HEK293 (cell line): ENCODE measurements at regions not wholly inside any gene's neighbourhood (a gene's known extent, or its start where the extent isn't known, plus 50 kb on each side); places are given as distances from the start of the nearest gene placed in this dataset.
A peak's percentile ranks its signal among the peaks of the same experiment; 100 is the strongest.

Source experiments
- HOXA7 ChIP-seq: sonication (generic); formaldehyde crosslinking; IDR thresholded peaks from 2 replicates; pipeline ENCODE4 v1.8.1; 2022; ENCODE audit warnings: missing genetic modification reagents, borderline replicate concordance
- HOXD13 ChIP-seq: sonication (generic); formaldehyde crosslinking; IDR thresholded peaks from 2 replicates; pipeline ENCODE4 v1.8.0; 2022; ENCODE audit warnings: missing genetic modification reagents, borderline replicate concordance
- INSM2 ChIP-seq: fragments of 450-650 bp; formaldehyde crosslinking; IDR thresholded peaks from 2 replicates; pipeline ENCODE4 v1.5.1; 2016; ENCODE audit warnings: missing biosample characterization, missing genetic modification characterization
- SCRT2 ChIP-seq: fragments of 450-650 bp; formaldehyde crosslinking; IDR thresholded peaks from 2 replicates; pipeline ENCODE4 v1.5.1; 2016; ENCODE audit warnings: missing biosample characterization, missing genetic modification characterization
- WT1 ChIP-seq: fragments of 450-650 bp; formaldehyde crosslinking; IDR thresholded peaks from 2 replicates; pipeline ENCODE4 v1.5.1; 2016; ENCODE audit warnings: missing biosample characterization, missing genetic modification characterization
- ZBTB10 ChIP-seq: fragments of 450-650 bp; formaldehyde crosslinking; IDR thresholded peaks from 2 replicates; pipeline ENCODE4 v1.5.1; 2016; ENCODE audit warnings: missing biosample characterization, missing genetic modification characterization
- ZFP41 ChIP-seq: fragments of 450-650 bp; formaldehyde crosslinking; IDR thresholded peaks from 2 replicates; pipeline ENCODE4 v1.5.1; 2016; ENCODE audit warnings: missing biosample characterization, missing genetic modification characterization, borderline replicate concordance
- ZNF132 ChIP-seq: fragments of 450-650 bp; formaldehyde crosslinking; IDR thresholded peaks from 2 replicates; pipeline ENCODE4 v1.5.1; 2017; ENCODE audit warnings: missing biosample characterization, missing genetic modification characterization, borderline replicate concordance
- ZNF146 ChIP-seq: fragments of 450-650 bp; formaldehyde crosslinking; IDR thresholded peaks from 2 replicates; pipeline ENCODE4 v1.5.1; 2016; ENCODE audit warnings: missing biosample characterization, missing genetic modification characterization
- ZNF221 ChIP-seq: fragments of 450-650 bp; formaldehyde crosslinking; IDR thresholded peaks from 2 replicates; pipeline ENCODE4 v1.5.1; 2017; ENCODE audit warnings: missing biosample characterization, missing genetic modification characterization, borderline replicate concordance
- ZNF26 ChIP-seq: fragments of 450-650 bp; formaldehyde crosslinking; IDR thresholded peaks from 2 replicates; pipeline ENCODE4 v1.5.1; 2016; ENCODE audit warnings: missing biosample characterization, missing genetic modification characterization
- ZNF274 ChIP-seq, 2 experiments: fragments of 200-500 bp in 1 of 2; fragments of 450-650 bp in 1 of 2; sonication (Bioruptor generic) in 1 of 2; formaldehyde crosslinking in 1 of 2; IDR thresholded peaks; 2 replicates each; pipeline versions ENCODE4 v1.5.1 to v1.6.1; 2014 to 2016; ENCODE audit warnings: borderline replicate concordance in 1 of 2, inconsistent platforms in 1 of 2, low read length in 1 of 2, missing biosample characterization in 1 of 2, missing genetic modification characterization in 1 of 2
- ZNF423 ChIP-seq: fragments of 450-650 bp; formaldehyde crosslinking; IDR thresholded peaks from 2 replicates; pipeline ENCODE4 v1.5.1; 2016; ENCODE audit warnings: missing biosample characterization, missing genetic modification characterization
- ZNF501 ChIP-seq: fragments of 450-650 bp; formaldehyde crosslinking; IDR thresholded peaks from 2 replicates; pipeline ENCODE4 v1.5.1; 2016; ENCODE audit warnings: missing biosample characterization, missing genetic modification characterization
- ZNF514 ChIP-seq: fragments of 450-650 bp; formaldehyde crosslinking; IDR thresholded peaks from 2 replicates; pipeline ENCODE4 v1.5.1; 2016; ENCODE audit warnings: missing biosample characterization, missing genetic modification characterization
- ZNF530 ChIP-seq: fragments of 450-650 bp; formaldehyde crosslinking; IDR thresholded peaks from 2 replicates; pipeline ENCODE4 v1.5.1; 2016; ENCODE audit warnings: low read depth, missing biosample characterization, missing genetic modification characterization
- ZNF621 ChIP-seq: fragments of 450-650 bp; formaldehyde crosslinking; IDR thresholded peaks from 2 replicates; pipeline ENCODE4 v1.5.1; 2017; ENCODE audit warnings: missing biosample characterization, missing genetic modification characterization
- ZSCAN23 ChIP-seq: fragments of 450-650 bp; formaldehyde crosslinking; IDR thresholded peaks from 2 replicates; pipeline ENCODE4 v1.5.1; 2016; ENCODE audit warnings: missing biosample characterization, missing genetic modification characterization
- ZSCAN5A ChIP-seq: fragments of 450-650 bp; formaldehyde crosslinking; IDR thresholded peaks from 2 replicates; pipeline ENCODE4 v1.5.1; 2016; ENCODE audit warnings: missing biosample characterization, missing genetic modification characterization
- TF ChIP-seq, protein P1 (sequence below): IDR thresholded peaks from 2 replicates; pipeline ENCODE4 v1.6.1; 2011; ENCODE audit warnings: mild to moderate bottlenecking, low read depth, low read length, borderline replicate concordance
- TF ChIP-seq, protein P2 (sequence below): fragments of 450-650 bp; formaldehyde crosslinking; IDR thresholded peaks from 2 replicates; pipeline ENCODE4 v1.5.1; 2016; ENCODE audit warnings: missing biosample characterization, missing genetic modification characterization
- TF ChIP-seq, protein P3 (sequence below): fragments of 450-650 bp; formaldehyde crosslinking; IDR thresholded peaks from 2 replicates; pipeline ENCODE4 v1.5.1; 2016; ENCODE audit warnings: missing biosample characterization, missing genetic modification characterization, low read depth

- TF ChIP-seq ZNF26 (tag by site-specific recombination) (no peak), ZNF132 (tag by site-specific recombination) (no peak), ZNF501 (tag by site-specific recombination) (0 out of 2 replicates have a peak, but pooled peaks have one; percentile 52), HOXA7 (CRISPR knock-in tag) (no peak), ZSCAN23 (no peak), ZNF146 (no peak), ZNF514 (no peak), INSM2 (no peak), ZNF530 (tag by site-specific recombination) (no peak), ZNF423 (tag by site-specific recombination) (no peak), ZFP41 (no peak), WT1 (tag by site-specific recombination) (no peak), ZNF621 (tag by site-specific recombination) (no peak), HOXD13 (CRISPR knock-in tag) (no peak), ZSCAN5A (tag by site-specific recombination) (no peak), ZNF221 (tag by site-specific recombination) (no peak), ZNF274 (IDR thresholded peaks at IDR 0.05; ENCODE audit: low read length) (no peak), ZNF274 (tag by site-specific recombination; IDR thresholded peaks at IDR 0.05; ENCODE audit: borderline replicate concordance) (no peak), ZBTB10 (tag by site-specific recombination) (no peak), SCRT2 (tag by site-specific recombination) (peak; percentile 98)
- TF ChIP-seq, protein P1, sequence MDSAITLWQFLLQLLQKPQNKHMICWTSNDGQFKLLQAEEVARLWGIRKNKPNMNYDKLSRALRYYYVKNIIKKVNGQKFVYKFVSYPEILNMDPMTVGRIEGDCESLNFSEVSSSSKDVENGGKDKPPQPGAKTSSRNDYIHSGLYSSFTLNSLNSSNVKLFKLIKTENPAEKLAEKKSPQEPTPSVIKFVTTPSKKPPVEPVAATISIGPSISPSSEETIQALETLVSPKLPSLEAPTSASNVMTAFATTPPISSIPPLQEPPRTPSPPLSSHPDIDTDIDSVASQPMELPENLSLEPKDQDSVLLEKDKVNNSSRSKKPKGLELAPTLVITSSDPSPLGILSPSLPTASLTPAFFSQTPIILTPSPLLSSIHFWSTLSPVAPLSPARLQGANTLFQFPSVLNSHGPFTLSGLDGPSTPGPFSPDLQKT: no peak
- TF ChIP-seq, protein P2, sequence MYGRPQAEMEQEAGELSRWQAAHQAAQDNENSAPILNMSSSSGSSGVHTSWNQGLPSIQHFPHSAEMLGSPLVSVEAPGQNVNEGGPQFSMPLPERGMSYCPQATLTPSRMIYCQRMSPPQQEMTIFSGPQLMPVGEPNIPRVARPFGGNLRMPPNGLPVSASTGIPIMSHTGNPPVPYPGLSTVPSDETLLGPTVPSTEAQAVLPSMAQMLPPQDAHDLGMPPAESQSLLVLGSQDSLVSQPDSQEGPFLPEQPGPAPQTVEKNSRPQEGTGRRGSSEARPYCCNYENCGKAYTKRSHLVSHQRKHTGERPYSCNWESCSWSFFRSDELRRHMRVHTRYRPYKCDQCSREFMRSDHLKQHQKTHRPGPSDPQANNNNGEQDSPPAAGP (tag by site-specific recombination): no peak
- TF ChIP-seq, protein P3, sequence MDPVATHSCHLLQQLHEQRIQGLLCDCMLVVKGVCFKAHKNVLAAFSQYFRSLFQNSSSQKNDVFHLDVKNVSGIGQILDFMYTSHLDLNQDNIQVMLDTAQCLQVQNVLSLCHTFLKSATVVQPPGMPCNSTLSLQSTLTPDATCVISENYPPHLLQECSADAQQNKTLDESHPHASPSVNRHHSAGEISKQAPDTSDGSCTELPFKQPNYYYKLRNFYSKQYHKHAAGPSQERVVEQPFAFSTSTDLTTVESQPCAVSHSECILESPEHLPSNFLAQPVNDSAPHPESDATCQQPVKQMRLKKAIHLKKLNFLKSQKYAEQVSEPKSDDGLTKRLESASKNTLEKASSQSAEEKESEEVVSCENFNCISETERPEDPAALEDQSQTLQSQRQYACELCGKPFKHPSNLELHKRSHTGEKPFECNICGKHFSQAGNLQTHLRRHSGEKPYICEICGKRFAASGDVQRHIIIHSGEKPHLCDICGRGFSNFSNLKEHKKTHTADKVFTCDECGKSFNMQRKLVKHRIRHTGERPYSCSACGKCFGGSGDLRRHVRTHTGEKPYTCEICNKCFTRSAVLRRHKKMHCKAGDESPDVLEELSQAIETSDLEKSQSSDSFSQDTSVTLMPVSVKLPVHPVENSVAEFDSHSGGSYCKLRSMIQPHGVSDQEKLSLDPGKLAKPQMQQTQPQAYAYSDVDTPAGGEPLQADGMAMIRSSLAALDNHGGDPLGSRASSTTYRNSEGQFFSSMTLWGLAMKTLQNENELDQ (tag by site-specific recombination): no peak
Measured at GRCh38 chr3:15858547-15859506, 61.0 kb upstream of the ANKRD28 start (continued).
